Stimulated activated effector memory CD8-positive, alpha-beta T cell treated with anti-CD3 and anti-CD28 coated beads, Interleukin-12 subunit alpha, Interleukin-12 subunit beta, amount 100 ng/mL, for 72 hours (primary cell): ENCODE measurements at regions not wholly inside any gene's neighbourhood (a gene's known extent, or its start where the extent isn't known, plus 50 kb on each side); places are given as distances from the start of the nearest gene placed in this dataset.

Experiments
- ATAC-seq: fragments of 150-1000 bp; cut with Tn5 transposase; 2 replicates; pipeline ENCODE4 v1.10.0; 2021
- DNase-seq, 2 donors: peaks; one replicate each; pipeline ENCODE4 v3.0.0; 2021 to 2022; ENCODE audit warnings: low spot score in 2 of 2
- H3K27ac Mint-ChIP-seq: one replicate; pipeline ENCODE4 v1.8.0; 2022; ENCODE audit warnings: mild to moderate bottlenecking, mixed read lengths
- H3K36me3 Mint-ChIP-seq: one replicate; pipeline ENCODE4 v1.8.0; 2022; ENCODE audit warnings: mild to moderate bottlenecking, mixed read lengths
- H3K4me1 Mint-ChIP-seq: one replicate; pipeline ENCODE4 v1.8.0; 2022; ENCODE audit warnings: mixed read lengths
- H3K4me3 Mint-ChIP-seq: one replicate; pipeline ENCODE4 v1.8.0; 2022; ENCODE audit warnings: mild to moderate bottlenecking, mixed read lengths
- H3K9me3 Mint-ChIP-seq: one replicate; pipeline ENCODE4 v1.8.0; 2022; ENCODE audit warnings: mixed read lengths

GRCh38 chr6:132136981-132137380, 185.8 kb upstream of the CCN2 start:
- DNase-seq (no peak), ATAC-seq (no peak)
- Mint-ChIP-seq H3K27ac (no peak overlapping the region), H3K9me3 (no peaks in the 10 kb centered on the region), H3K36me3 (no peaks in the 10 kb centered on the region), H3K4me3 (no peak overlapping the region), H3K4me1 (no peaks in the 10 kb centered on the region)

- ATAC-seq, result no peak
- no peak overlapping the region for H3K27ac Mint-ChIP-seq
- no peaks in the 10 kb centered on the region for H3K36me3 Mint-ChIP-seq
- no peak overlapping the region for H3K4me3 Mint-ChIP-seq
- H3K9me3 Mint-ChIP-seq, result no peaks in the 10 kb centered on the region
- DNase-seq, result no peak
- H3K4me1 Mint-ChIP-seq, result no peaks in the 10 kb centered on the region
These were observed 184.2 kb upstream of the CCN2 start for GRCh38 chr6:132135409-132135808.

GRCh38 chr6:132133736-132134445, 182.7 kb upstream of the CCN2 start:
- no peak overlapping the region for H3K4me3 Mint-ChIP-seq
- DNase-seq (no peak), ATAC-seq (no peak)
- no peaks in the 10 kb centered on the region for H3K4me1 Mint-ChIP-seq
- H3K9me3 Mint-ChIP-seq, result no peaks in the 10 kb centered on the region
- no peaks in the 10 kb centered on the region for H3K36me3 Mint-ChIP-seq
- no peak overlapping the region for H3K27ac Mint-ChIP-seq

GRCh38 chr6:132132924-132133639, 181.9 kb upstream of the CCN2 start:
- H3K4me1 Mint-ChIP-seq, result no peaks in the 10 kb centered on the region
- H3K36me3 Mint-ChIP-seq, result no peaks in the 10 kb centered on the region
- H3K27ac Mint-ChIP-seq, result no peak overlapping the region
- no peak overlapping the region for H3K4me3 Mint-ChIP-seq
- ATAC-seq (no peak), DNase-seq (no peak)
- H3K9me3 Mint-ChIP-seq, result no peaks in the 10 kb centered on the region

DNA sequence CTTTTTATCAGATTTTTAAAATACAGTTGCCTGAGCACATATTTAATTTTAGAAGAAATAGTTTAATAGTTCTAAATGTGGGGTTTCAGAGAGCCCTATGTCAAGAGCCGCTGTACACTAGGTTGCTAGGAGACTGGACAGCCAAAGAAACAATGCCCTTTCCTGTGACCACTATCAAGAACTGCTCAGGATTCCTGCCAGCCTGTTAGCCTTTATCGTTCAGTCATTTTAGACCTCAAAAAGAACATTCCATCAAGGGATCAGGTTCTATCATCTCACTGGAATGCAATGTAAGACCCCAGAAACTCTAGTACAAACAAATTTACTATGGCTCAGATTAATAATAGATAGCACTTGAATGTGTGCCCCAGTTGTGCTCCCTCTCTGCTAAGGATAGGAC, 181.2 kb upstream of the CCN2 start:
- Mint-ChIP-seq H3K4me3 (no peak overlapping the region), H3K36me3 (no peaks in the 10 kb centered on the region), H3K4me1 (no peaks in the 10 kb centered on the region), H3K9me3 (no peaks in the 10 kb centered on the region), H3K27ac (no peak overlapping the region)
- ATAC-seq (no peak), DNase-seq (no peak)

GRCh38 chr6:132131758-132132157, 180.6 kb upstream of the CCN2 start:
- H3K4me1 Mint-ChIP-seq, result no peaks in the 10 kb centered on the region
- DNase-seq (no peak), ATAC-seq (no peak)
- H3K4me3 Mint-ChIP-seq, result no peak overlapping the region
- H3K9me3 Mint-ChIP-seq, result no peaks in the 10 kb centered on the region
- H3K36me3 Mint-ChIP-seq, result no peaks in the 10 kb centered on the region
- no peak overlapping the region for H3K27ac Mint-ChIP-seq

DNA sequence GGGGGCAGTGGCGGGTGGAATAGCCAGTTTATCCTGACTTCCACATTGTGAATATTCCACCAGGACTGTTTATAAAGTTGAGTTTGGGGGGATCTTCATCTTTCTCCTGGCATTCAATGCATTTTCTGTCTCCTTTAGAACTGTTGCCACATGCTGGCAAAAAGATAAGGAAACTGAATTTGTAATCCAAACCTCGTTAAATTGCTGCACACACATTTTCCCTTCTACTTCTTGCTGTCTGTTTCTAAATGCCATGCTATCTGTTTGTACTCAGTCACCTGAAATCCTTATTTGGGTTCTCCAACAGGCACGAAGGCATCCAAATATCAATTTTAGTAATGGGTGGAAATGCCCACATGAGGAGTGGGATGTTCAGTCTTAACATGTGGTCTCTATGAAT, 180.2 kb upstream of the CCN2 start:
- H3K4me1 Mint-ChIP-seq, result no peaks in the 10 kb centered on the region
- no peak overlapping the region for H3K27ac Mint-ChIP-seq
- DNase-seq (no peak), ATAC-seq (no peak)
- no peaks in the 10 kb centered on the region for H3K36me3 Mint-ChIP-seq
- no peak overlapping the region for H3K4me3 Mint-ChIP-seq
- no peaks in the 10 kb centered on the region for H3K9me3 Mint-ChIP-seq

- DNase-seq (no peak), ATAC-seq (no peak)
- no peaks in the 10 kb centered on the region for H3K9me3 Mint-ChIP-seq
- no peak overlapping the region for H3K27ac Mint-ChIP-seq
- no peak overlapping the region for H3K4me3 Mint-ChIP-seq
- no peaks in the 10 kb centered on the region for H3K4me1 Mint-ChIP-seq
- H3K36me3 Mint-ChIP-seq, result no peaks in the 10 kb centered on the region
These were observed 179.6 kb upstream of the CCN2 start for GRCh38 chr6:132130626-132131298.

DNA sequence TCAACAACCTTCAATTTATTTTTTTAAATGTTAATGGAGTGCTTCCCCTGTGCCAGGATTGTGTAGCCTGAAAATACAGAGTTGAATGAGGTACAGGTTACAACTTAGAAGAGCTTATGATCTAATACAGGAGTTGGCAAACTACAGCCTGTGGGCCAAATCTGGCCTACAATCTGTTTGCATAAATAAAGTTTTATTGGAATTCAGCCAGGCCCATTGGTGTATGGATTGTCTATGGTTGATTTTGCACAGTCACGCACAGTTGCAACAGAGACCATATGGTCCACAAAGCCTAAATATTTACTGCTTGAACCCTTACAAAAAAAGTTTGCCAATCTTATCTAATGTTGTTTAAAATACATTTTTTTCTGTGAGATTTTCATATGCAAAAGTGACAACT, 177.3 kb upstream of the CCN2 start:
- H3K4me3 Mint-ChIP-seq, result no peak overlapping the region
- no peak for DNase-seq
- no peaks in the 10 kb centered on the region for H3K4me1 Mint-ChIP-seq
- ATAC-seq, result no peak
- no peak overlapping the region for H3K27ac Mint-ChIP-seq
- H3K9me3 Mint-ChIP-seq, result no peaks in the 10 kb centered on the region
- H3K36me3 Mint-ChIP-seq, result no peaks in the 10 kb centered on the region

DNA sequence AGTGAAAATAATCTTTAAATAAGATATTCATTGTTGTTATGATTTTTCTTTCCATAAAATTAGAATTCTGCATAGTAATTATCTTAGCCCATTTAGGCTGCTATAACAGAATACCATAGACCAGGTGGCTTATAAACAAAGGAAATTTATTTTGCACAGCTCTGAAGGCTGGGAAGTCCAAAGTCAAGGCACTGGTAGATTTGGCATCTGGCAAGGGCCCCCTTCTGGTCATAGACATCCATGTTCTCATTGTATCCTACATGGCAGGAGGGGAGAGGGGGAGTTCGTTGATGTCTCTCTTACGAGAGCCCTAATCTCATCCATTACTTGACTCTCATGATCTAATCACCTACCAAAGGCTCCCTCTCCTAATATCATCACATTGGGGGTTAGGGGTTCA, 175.0 kb upstream of the CCN2 start:
- H3K27ac Mint-ChIP-seq, result no peak overlapping the region
- ATAC-seq (no peak), DNase-seq (no peak)
- no peaks in the 10 kb centered on the region for H3K36me3 Mint-ChIP-seq
- H3K9me3 Mint-ChIP-seq, result no peaks in the 10 kb centered on the region
- H3K4me3 Mint-ChIP-seq, result no peak overlapping the region
- H3K4me1 Mint-ChIP-seq, result no peaks in the 10 kb centered on the region

DNA sequence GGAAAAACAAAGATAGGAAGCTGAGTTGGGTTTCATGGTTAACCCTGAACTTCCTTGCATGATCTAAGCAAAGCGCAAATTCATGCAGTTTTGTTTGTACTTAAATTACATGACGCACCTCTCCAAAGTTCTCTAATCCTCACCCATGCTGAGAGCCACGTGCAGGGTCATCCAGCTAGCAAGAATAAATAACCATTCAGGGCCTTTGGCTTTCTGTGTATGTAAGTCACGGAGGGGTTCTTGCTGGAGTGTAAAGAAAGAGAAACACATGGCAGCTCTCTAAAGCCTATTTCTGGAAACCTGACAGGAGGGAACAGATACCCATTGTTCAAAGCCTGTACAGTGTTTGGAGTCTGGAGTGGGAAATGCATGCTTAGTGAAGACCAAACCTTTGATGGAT, 171.7 kb upstream of the CCN2 start:
- Mint-ChIP-seq H3K4me3 (no peak overlapping the region), H3K4me1 (no peaks in the 10 kb centered on the region), H3K27ac (no peak overlapping the region), H3K9me3 (no peaks in the 10 kb centered on the region), H3K36me3 (no peaks in the 10 kb centered on the region)
- ATAC-seq (no peak), DNase-seq (no peak)

DNA sequence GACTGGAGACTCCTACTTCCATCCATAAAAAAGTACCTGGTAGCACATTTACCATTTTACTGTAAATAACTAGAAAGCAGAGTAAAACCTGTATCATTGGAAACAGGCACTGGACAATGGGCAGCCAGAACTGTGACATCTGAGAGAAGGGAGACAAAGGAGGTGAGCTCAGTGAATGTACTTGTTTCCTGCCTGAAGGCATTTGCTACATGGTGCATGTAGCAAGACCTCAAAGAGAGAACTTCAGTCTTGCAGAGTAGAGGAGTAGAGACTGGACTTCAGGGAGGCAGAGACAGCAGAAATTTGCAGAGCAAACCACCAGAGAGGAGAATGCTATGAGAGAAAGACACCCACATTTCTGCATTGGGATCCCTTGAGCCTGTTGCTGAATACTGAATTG, 171.0 kb upstream of the CCN2 start:
- no peaks in the 10 kb centered on the region for H3K36me3 Mint-ChIP-seq
- ATAC-seq (no peak), DNase-seq (no peak)
- H3K27ac Mint-ChIP-seq, result no peak overlapping the region
- no peaks in the 10 kb centered on the region for H3K4me1 Mint-ChIP-seq
- no peak overlapping the region for H3K4me3 Mint-ChIP-seq
- no peaks in the 10 kb centered on the region for H3K9me3 Mint-ChIP-seq

DNA sequence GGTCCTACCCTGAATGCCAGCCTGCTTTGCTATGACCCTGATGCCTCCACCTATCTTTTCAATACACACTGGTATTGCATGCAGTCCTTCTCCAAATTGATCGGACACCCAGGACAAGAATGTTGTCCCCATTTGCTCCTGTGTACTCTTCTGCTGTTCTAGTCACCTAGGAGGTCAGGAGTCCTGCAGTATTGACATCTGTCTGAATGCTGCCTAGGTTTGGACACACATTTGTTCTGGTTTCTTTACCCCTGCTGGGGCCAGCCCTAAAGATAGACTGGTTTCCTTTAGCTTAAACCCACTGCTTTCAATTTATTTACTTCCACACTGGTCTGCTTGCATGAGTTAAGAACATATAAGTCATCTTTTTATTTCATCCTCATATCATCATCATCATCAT, 167.0 kb upstream of the CCN2 start:
- Mint-ChIP-seq H3K9me3 (peaks cover 2% of the 10 kb centered on the region), H3K27ac (no peak overlapping the region), H3K4me1 (no peaks in the 10 kb centered on the region), H3K36me3 (no peaks in the 10 kb centered on the region), H3K4me3 (no peak overlapping the region)
- DNase-seq, result no peak
- ATAC-seq, result peak; percentile 24

- H3K36me3 Mint-ChIP-seq, result no peaks in the 10 kb centered on the region
- DNase-seq (no peak), ATAC-seq (no peak)
- peaks cover 8% of the 10 kb centered on the region for H3K9me3 Mint-ChIP-seq
- H3K27ac Mint-ChIP-seq, result no peak overlapping the region
- no peak overlapping the region for H3K4me3 Mint-ChIP-seq
- H3K4me1 Mint-ChIP-seq, result no peaks in the 10 kb centered on the region
These were observed 164.7 kb upstream of the CCN2 start for GRCh38 chr6:132115714-132116366.

GRCh38 chr6:132114201-132114825, 163.1 kb upstream of the CCN2 start:
- Mint-ChIP-seq H3K36me3 (no peaks in the 10 kb centered on the region), H3K27ac (no peak overlapping the region), H3K4me1 (no peaks in the 10 kb centered on the region), H3K4me3 (no peak overlapping the region), H3K9me3 (peaks cover 14% of the 10 kb centered on the region)
- ATAC-seq, result no peak
- no peak for DNase-seq
